Endothelial cell of umbilical vein (primary cell): ENCODE measurements at regions not wholly inside any gene's neighbourhood (a gene's known extent, or its start where the extent isn't known, plus 50 kb on each side); places are given as distances from the start of the nearest gene placed in this dataset.

Experiments
- BruUV-seq: library from RNA; stranded (reverse); fragments of 400-500 nt; replicated peaks from 2 replicates; lab custom pipeline; 2021; lab: Mats Ljungman, UMichigan
- CTCF ChIA-PET: fragments of 300-600, 350-600 bp; sonication (Branson Sonifier 250); formaldehyde crosslinking; loops from one replicate; lab custom pipeline; 2021; ENCODE audit warnings: antibody characterized with exemption, inconsistent platforms; lab: Charles Lee
- POLR2A ChIA-PET: fragments of 300-600, 350-600 bp; sonication (Branson Sonifier 250); formaldehyde crosslinking; loops from one replicate; lab custom pipeline; 2021; ENCODE audit warnings: antibody characterized with exemption, inconsistent platforms; lab: Charles Lee
- DNase-seq: peaks from one replicate; pipeline ENCODE4 v3.0.0-alpha.2; 2011; ENCODE audit warnings: low read depth, low spot score
- FAIRE-seq: peaks from 2 replicates; lab custom pipeline; 2011; peaks lifted over from hg19 to GRCh38; lab: Jason Lieb, UNC
- H2AFZ ChIP-seq: 2 replicates; pipeline ENCODE4 v1.6.0; 2012; ENCODE audit warnings: low read depth, low read length, control low read depth, inconsistent platforms
- H3K27ac ChIP-seq: 2 replicates; pipeline ENCODE4 v1.5.1; 2011; ENCODE audit warnings: low read depth, mild to moderate bottlenecking, control low read depth, low read length, moderate library complexity; ENCODE audit not compliant: insufficient read depth
- H3K27me3 ChIP-seq, 2 experiments: 2 replicates each; pipeline versions ENCODE4 v1.6.0 to v1.6.1; 2011; ENCODE audit warnings: low read length in 2 of 2, mixed read lengths in 1 of 2; ENCODE audit not compliant: control insufficient read depth in 2 of 2, insufficient read depth in 2 of 2
- H3K36me3 ChIP-seq, 2 experiments: 2 replicates in 1 of 2; 3 replicates in 1 of 2; pipeline ENCODE4 v1.5.1; 2011; ENCODE audit warnings: low read length in 2 of 2, mild to moderate bottlenecking in 1 of 2, moderate library complexity in 1 of 2; ENCODE audit not compliant: control insufficient read depth in 2 of 2, insufficient read depth in 2 of 2; ENCODE audit errors: extremely low read depth in 1 of 2
- H3K4me1 ChIP-seq: 3 replicates; pipeline ENCODE4 v1.5.1; 2011; ENCODE audit warnings: mild to moderate bottlenecking, low read length; ENCODE audit not compliant: control insufficient read depth, insufficient read depth; ENCODE audit errors: extremely low read depth
- H3K4me2 ChIP-seq: 2 replicates; pipeline ENCODE4 v1.6.1; 2011; ENCODE audit warnings: low read length, control low read depth, mixed read lengths; ENCODE audit not compliant: insufficient read depth
- H3K4me3 ChIP-seq, 3 experiments: fragments of 200-600 bp in 1 of 3; sonication (generic), shearing (Covaris generic) in 1 of 3; replicated peaks in 1 of 3; 2 replicates each; pipeline ENCODE4 v1.5.1; 2011 to 2016; ENCODE audit warnings: control low read depth in 3 of 3, low read length in 3 of 3, mild to moderate bottlenecking in 2 of 3, inconsistent platforms in 1 of 3, low read depth in 1 of 3, moderate library complexity in 1 of 3; ENCODE audit not compliant: insufficient read depth in 1 of 3
- H3K79me2 ChIP-seq: 2 replicates; pipeline ENCODE4 v1.6.0; 2012; ENCODE audit warnings: low read length, inconsistent platforms; ENCODE audit not compliant: control insufficient read depth, insufficient read depth
- H3K9ac ChIP-seq: replicated peaks from 2 replicates; pipeline ENCODE3; 2011; ENCODE audit warnings: low read length, control low read depth; ENCODE audit not compliant: insufficient read depth; ENCODE audit errors: extremely low read depth
- H3K9me1 ChIP-seq: replicated peaks from 3 replicates; pipeline ENCODE4 v1.6.0; 2011; ENCODE audit warnings: mild to moderate bottlenecking, low read length; ENCODE audit not compliant: control insufficient read depth, insufficient read depth; ENCODE audit errors: extremely low read depth
- H3K9me3 ChIP-seq: replicated peaks from 2 replicates; pipeline ENCODE4 v1.5.1; 2012; ENCODE audit warnings: low read length, inconsistent platforms; ENCODE audit not compliant: control insufficient read depth, insufficient read depth
- H4K20me1 ChIP-seq: replicated peaks from 2 replicates; pipeline ENCODE3; 2011; ENCODE audit warnings: mild to moderate bottlenecking, low read length; ENCODE audit not compliant: control insufficient read depth, insufficient read depth; ENCODE audit errors: extremely low read depth
- EZH2 ChIP-seq: IDR thresholded peaks from 2 replicates; pipeline ENCODE4 v1.6.1; 2012; ENCODE audit warnings: borderline replicate concordance, low read depth, mild to moderate bottlenecking, moderate library complexity, low read length, inconsistent platforms; ENCODE audit not compliant: severe bottlenecking
- FOS ChIP-seq: IDR thresholded peaks from 2 replicates; pipeline ENCODE4 v1.6.1; 2011; ENCODE audit warnings: mild to moderate bottlenecking, low read length, moderate library complexity, borderline replicate concordance; ENCODE audit not compliant: insufficient read depth
- GATA2 ChIP-seq: IDR thresholded peaks from 2 replicates; pipeline ENCODE4 v1.7.0; 2011; ENCODE audit warnings: low read depth, mild to moderate bottlenecking, moderate library complexity, mixed read lengths, low read length; ENCODE audit not compliant: insufficient read length, insufficient read depth
- JUN ChIP-seq: IDR thresholded peaks from 2 replicates; pipeline ENCODE4 v1.6.1; 2011; ENCODE audit warnings: borderline replicate concordance, low read depth; ENCODE audit not compliant: insufficient read length, insufficient read depth
- MYC ChIP-seq: IDR thresholded peaks from one replicate; pipeline ENCODE4 v1.6.1; 2011; ENCODE audit warnings: mild to moderate bottlenecking, low read depth, low read length
- POLR2A ChIP-seq: IDR thresholded peaks from 2 replicates; pipeline ENCODE4 v1.6.1; 2012; ENCODE audit warnings: low read depth, mild to moderate bottlenecking, control low read depth, low read length
- POLR2AphosphoS5 ChIP-seq: IDR thresholded peaks from 2 replicates; pipeline ENCODE4 v1.6.1; 2012; ENCODE audit warnings: low read depth, mild to moderate bottlenecking, control low read depth, low read length, moderate library complexity; ENCODE audit not compliant: insufficient read depth
- dilution Hi-C: fragments of 300-500 bp; cut with MboI; formaldehyde crosslinking; loops from one replicate; pipeline ENCODE4 v1.15.0; 2019; ENCODE audit warnings: low sequenced_read_pairs; ENCODE audit not compliant: extremely low pct_ligation_motif_present
- intact Hi-C: fragments of 100-400 bp; cut with micrococcal nuclease; formaldehyde crosslinking; loops from one replicate; pipeline ENCODE4 v1.10.0; 2022
- TF ChIP-seq, protein P1 (sequence below), 2 donors: IDR thresholded peaks; 1 replicate in 1 of 2; 2 replicates in 1 of 2; pipeline ENCODE4 v1.5.1; 2011; ENCODE audit warnings: low read length in 2 of 2, mild to moderate bottlenecking in 2 of 2, moderate library complexity in 2 of 2, control low read depth in 1 of 2, inconsistent platforms in 1 of 2, low read depth in 1 of 2; ENCODE audit not compliant: insufficient read depth in 1 of 2; ENCODE audit errors: extremely low read depth in 1 of 2
- TF ChIP-seq, protein P2 (sequence below): IDR thresholded peaks from 2 replicates; pipeline ENCODE4 v1.6.1; 2011; ENCODE audit not compliant: insufficient read depth, insufficient read length

DNA sequence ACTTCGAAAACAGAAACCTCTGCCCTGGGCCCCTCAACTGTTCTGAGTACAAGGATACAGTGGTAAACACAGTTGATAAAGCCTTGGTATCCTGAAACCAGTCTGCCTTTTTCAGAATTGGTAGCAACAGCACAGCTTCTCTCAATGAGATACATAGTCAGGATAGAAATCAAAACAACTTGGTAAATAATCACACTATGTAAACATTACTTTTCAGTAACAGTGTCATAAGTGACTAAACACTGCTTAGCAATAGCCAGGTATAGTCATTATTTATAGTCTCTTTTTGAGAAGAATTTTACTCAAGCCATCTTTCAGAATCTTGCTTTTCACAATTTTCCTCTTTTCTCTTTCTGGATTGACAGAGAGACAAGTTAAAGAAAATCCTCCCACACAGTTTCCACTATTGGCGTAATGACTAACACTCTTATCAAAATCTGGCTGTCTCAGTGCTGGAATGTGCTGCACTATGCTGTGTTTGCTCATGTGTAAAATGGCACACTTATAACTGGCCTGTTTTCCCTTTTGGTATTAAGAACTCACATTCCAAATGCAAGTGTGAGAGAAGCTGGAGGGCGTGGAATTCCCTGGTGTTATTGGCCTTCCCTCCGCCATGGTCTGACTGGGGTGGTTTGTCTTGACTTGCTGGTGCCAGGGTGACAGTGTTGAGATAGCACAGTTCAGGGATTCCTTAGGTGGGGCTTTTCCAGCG, 368.8 kb downstream of the TDRD3 start:
- DNase-seq (peak; percentile 66), FAIRE-seq (peak; percentile 38)
- TF ChIP-seq EZH2 (no peak), MYC (no peak), POLR2A (no peak), FOS (no peak), POLR2AphosphoS5 (no peak), GATA2 (no peak), JUN (no peak)
- TF ChIP-seq, protein P1, sequence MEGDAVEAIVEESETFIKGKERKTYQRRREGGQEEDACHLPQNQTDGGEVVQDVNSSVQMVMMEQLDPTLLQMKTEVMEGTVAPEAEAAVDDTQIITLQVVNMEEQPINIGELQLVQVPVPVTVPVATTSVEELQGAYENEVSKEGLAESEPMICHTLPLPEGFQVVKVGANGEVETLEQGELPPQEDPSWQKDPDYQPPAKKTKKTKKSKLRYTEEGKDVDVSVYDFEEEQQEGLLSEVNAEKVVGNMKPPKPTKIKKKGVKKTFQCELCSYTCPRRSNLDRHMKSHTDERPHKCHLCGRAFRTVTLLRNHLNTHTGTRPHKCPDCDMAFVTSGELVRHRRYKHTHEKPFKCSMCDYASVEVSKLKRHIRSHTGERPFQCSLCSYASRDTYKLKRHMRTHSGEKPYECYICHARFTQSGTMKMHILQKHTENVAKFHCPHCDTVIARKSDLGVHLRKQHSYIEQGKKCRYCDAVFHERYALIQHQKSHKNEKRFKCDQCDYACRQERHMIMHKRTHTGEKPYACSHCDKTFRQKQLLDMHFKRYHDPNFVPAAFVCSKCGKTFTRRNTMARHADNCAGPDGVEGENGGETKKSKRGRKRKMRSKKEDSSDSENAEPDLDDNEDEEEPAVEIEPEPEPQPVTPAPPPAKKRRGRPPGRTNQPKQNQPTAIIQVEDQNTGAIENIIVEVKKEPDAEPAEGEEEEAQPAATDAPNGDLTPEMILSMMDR (IDR thresholded peaks at IDR 0.05; ENCODE audit: extremely low read depth in 1 of 2, insufficient read depth in 1 of 2, low read depth in 1 of 2, low read length in 2 of 2): no peak
- TF ChIP-seq, protein P2, sequence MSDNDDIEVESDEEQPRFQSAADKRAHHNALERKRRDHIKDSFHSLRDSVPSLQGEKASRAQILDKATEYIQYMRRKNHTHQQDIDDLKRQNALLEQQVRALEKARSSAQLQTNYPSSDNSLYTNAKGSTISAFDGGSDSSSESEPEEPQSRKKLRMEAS: no peak
- H3K27ac ChIP-seq: no peak overlapping the region
- H3K4me2 ChIP-seq: no peak overlapping the region
- intact Hi-C loops (no loop called here), dilution Hi-C loops (no loop called here)
- BruUV-seq: no TSS peak
- H4K20me1 ChIP-seq: no peaks in the 10 kb centered on the region
- no peaks in the 10 kb centered on the region for H3K9me1 ChIP-seq
- H3K79me2 ChIP-seq: no peaks in the 10 kb centered on the region
- no peaks in the 10 kb centered on the region for H3K9me3 ChIP-seq
- no peaks in the 10 kb centered on the region for H3K27me3 ChIP-seq
- POLR2A ChIA-PET: no interaction called here
- no peak overlapping the region for H3K4me3 ChIP-seq
- peaks cover 6% of the 10 kb centered on the region for H3K4me1 ChIP-seq
- no peak overlapping the region for H3K9ac ChIP-seq
- H2AFZ ChIP-seq: peak overlapping the region; percentile 87
- H3K36me3 ChIP-seq: no peaks in the 10 kb centered on the region
- CTCF ChIA-PET: no interaction called here
